ENCODE measurements at regions not wholly inside any gene's neighbourhood (a gene's known extent, or its start where the extent isn't known, plus 50 kb on each side); places are given as distances from the start of the nearest gene placed in this dataset.
"Not testable (repeated sequence)": the region's sequence is repeated elsewhere in the genome, so short reads cannot be mapped to it uniquely, and the experiment has no call there.

DNA sequence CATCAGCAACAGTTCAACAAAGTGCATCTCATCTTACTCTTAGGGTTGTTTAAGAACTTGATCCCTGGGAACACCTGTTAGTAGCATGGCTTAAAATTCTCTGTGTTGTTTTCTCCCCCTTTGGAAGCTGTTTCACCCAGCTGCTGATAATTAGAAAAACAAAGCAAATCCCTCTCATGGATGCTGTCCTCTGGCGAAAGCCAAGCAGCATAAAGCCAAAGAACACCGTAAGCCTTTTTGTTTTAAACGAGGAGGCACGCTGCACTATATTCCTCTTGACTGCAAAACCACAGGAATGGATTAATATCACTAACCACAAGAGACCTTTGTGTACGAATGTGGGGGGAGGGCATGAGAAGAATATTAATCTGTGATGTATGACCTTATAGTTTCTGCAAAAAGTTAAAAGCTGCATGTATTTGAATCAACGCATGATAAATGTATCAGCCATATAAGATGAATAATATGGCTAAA lies 923.2 kb downstream of the LTN1 start:
- TF ChIP-seq, protein P1, sequence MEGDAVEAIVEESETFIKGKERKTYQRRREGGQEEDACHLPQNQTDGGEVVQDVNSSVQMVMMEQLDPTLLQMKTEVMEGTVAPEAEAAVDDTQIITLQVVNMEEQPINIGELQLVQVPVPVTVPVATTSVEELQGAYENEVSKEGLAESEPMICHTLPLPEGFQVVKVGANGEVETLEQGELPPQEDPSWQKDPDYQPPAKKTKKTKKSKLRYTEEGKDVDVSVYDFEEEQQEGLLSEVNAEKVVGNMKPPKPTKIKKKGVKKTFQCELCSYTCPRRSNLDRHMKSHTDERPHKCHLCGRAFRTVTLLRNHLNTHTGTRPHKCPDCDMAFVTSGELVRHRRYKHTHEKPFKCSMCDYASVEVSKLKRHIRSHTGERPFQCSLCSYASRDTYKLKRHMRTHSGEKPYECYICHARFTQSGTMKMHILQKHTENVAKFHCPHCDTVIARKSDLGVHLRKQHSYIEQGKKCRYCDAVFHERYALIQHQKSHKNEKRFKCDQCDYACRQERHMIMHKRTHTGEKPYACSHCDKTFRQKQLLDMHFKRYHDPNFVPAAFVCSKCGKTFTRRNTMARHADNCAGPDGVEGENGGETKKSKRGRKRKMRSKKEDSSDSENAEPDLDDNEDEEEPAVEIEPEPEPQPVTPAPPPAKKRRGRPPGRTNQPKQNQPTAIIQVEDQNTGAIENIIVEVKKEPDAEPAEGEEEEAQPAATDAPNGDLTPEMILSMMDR (IDR thresholded peaks at IDR 0.05; ENCODE audit: insufficient read depth, low read length, poor library complexity, severe bottlenecking), result no peak
- Histone ChIP-seq H3K27me3 (replicated peaks; ENCODE audit: control insufficient read depth, insufficient read depth, low read length) (no peaks in the 10 kb centered on the region), H3K4me3 (replicated peaks; ENCODE audit: low read depth, low read length) (no peak overlapping the region), H3K36me3 (ENCODE audit: control insufficient read depth, insufficient read depth, low read length) (no peaks in the 10 kb centered on the region)
- DNase-seq (ENCODE audit: extremely low read depth, insufficient read length), result no peak

DNA sequence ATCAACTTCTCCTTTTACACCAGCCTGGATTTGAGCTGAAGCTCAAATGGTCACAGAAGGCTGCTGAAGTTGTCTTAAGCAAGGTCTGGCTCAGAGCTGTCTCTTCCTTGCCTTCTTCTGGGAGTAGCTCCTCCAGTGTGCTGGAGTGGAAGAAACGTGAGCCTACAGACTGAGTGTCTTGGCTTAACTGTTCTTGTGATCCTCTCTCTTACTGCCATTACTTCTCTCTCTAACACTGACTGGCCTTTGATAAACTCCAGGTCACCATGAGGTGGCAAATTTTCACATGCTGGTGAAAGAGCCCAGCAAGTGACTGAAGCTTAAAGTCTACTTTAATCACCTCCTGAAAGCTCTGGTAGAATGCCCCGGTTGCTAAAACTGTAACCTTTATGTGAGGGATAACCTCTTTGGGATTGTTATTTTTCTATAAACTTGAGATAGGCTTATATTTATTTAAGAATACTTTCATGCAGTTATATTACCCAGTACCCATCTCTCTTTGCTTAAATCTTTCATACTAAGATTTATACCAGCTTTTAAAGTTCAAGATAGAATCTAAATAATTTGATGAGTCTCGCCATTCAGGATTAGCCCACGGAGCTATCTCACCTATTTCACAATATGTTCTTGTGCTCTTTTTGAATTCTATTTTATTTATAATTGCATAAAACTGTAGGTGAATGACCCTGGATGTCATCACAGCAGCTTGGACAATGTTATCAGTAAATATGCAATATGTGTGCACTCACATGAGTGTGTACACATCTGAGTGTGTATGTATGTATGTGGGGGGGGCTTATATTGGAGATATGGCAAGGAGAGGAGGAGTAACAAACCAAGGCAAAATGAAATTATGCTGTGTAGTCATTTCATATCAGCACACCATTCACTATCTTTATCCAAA lies 924.0 kb downstream of the LTN1 start:
- TF ChIP-seq, protein P1 (IDR thresholded peaks at IDR 0.05; ENCODE audit: insufficient read depth, low read length, poor library complexity, severe bottlenecking), result no peak
- no peak overlapping the region for H3K4me3 ChIP-seq (replicated peaks; ENCODE audit: low read depth, low read length)
- no peaks in the 10 kb centered on the region for H3K27me3 ChIP-seq (replicated peaks; ENCODE audit: control insufficient read depth, insufficient read depth, low read length)
- DNase-seq (ENCODE audit: extremely low read depth, insufficient read length), result no peak
- no peaks in the 10 kb centered on the region for H3K36me3 ChIP-seq (ENCODE audit: control insufficient read depth, insufficient read depth, low read length)

DNA sequence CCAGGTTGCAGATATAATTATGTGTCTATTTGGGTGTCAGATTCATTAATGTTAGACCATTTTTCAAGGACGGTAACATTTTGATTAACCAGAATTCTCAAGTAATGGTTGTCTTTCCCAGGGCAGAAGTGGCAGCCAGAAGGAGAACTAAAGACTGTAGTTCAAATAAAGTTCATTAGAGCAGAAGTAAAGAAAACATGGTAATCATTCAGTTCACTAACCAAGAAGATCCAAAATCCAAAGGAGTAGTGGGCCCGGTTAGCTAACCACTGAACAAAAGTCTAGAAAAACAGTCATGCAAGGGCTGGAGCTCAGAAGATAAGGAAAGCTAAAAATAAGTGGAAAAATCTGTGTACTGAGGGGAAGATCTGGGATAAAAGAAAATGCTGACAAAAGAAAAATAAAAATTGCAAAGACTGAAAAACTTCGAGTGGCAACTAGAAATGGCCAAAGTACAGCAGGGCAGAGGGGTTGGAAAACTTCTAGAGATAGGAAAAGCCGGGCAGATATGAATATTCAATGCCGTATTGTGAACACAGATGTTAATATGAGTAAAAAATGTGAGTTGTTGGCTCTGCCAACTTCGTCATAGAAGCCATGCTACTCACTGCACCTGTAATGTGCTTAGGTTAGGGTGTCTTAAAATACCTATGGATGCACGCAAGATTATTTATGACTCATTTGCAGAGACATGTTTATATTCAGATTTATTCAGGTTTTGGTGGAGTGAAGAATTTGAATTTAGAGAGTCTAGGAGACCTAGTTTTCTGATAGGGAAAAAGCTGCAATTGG lies 925.9 kb downstream of the LTN1 start:
- no peaks in the 10 kb centered on the region for H3K27me3 ChIP-seq (replicated peaks; ENCODE audit: control insufficient read depth, insufficient read depth, low read length)
- TF ChIP-seq, protein P1 (IDR thresholded peaks at IDR 0.05; ENCODE audit: insufficient read depth, low read length, poor library complexity, severe bottlenecking), result no peak
- H3K4me3 ChIP-seq (replicated peaks; ENCODE audit: low read depth, low read length), result no peak overlapping the region
- no peak for DNase-seq (ENCODE audit: extremely low read depth, insufficient read length)
- no peaks in the 10 kb centered on the region for H3K36me3 ChIP-seq (ENCODE audit: control insufficient read depth, insufficient read depth, low read length)

DNA sequence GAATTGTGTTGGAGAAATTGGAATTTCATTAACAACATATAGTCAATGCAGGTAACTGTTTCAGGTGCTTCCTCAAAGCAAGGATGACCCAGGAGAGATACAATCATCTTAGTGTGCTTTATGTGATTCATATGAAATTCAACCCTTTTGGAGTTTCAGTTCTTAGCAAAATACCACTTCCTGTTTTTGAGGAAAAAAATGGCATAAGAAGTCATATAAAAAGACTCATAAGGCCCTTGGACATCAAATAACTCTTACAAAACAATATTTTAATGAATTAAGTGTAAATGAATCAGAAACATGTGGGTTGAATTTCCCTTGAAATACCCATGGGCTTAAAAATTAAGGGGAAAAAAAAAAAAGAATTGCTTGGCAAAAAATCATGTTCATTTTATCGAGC lies 926.6 kb downstream of the LTN1 start:
- TF ChIP-seq, protein P1 (IDR thresholded peaks at IDR 0.05; ENCODE audit: insufficient read depth, low read length, poor library complexity, severe bottlenecking), result no peak
- no peak overlapping the region for H3K4me3 ChIP-seq (replicated peaks; ENCODE audit: low read depth, low read length)
- H3K27me3 ChIP-seq (replicated peaks; ENCODE audit: control insufficient read depth, insufficient read depth, low read length), result no peaks in the 10 kb centered on the region
- DNase-seq (ENCODE audit: extremely low read depth, insufficient read length), result no peak
- no peaks in the 10 kb centered on the region for H3K36me3 ChIP-seq (ENCODE audit: control insufficient read depth, insufficient read depth, low read length)

DNA sequence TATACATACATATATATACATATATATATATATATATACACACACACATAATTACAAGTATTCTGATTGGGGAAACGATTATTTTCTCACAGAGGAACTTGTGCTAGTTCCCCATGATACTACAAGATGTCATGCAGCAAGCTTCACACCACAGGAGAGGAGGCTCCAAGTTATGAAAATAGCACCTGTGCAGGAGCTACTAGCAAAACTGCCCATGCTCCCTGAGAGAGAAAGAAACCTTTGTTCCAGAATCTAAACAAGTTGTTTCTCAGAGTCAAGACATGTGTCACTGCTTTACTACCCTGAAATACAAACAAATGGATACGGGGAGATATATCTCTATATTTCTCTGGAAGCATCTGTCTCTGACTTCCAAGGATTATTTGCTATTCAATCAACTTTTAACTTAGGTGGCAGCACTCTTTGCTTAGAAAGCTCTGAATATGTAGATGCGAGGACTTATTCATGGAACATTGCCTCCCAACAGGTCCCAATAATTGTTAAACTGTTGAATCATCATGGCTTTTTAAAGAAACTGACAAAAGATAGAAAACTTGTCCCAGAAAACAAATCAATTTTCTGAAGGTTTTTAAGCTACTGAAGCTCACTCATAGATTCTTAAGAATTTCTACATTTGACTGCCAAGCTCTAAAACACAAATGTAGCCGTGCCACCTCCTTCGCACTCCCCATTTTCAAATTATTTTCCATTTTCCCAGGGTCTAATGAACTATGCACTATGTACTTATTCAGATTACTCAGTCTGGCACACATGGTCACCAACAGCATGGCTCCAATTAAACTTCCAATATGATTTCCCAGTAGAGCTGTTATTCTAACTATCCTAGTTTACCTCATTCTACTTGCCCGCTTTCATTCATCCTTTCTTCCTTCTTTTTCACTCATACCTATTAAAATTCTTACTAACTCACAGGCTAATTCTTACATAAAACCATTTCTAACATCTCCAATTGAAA lies 929.1 kb downstream of the LTN1 start:
- no peaks in the 10 kb centered on the region for H3K27me3 ChIP-seq (replicated peaks; ENCODE audit: control insufficient read depth, insufficient read depth, low read length)
- no peak overlapping the region for H3K4me3 ChIP-seq (replicated peaks; ENCODE audit: low read depth, low read length)
- TF ChIP-seq, protein P1 (IDR thresholded peaks at IDR 0.05; ENCODE audit: insufficient read depth, low read length, poor library complexity, severe bottlenecking), result no peak
- no peak for DNase-seq (ENCODE audit: extremely low read depth, insufficient read length)
- H3K36me3 ChIP-seq (ENCODE audit: control insufficient read depth, insufficient read depth, low read length), result no peaks in the 10 kb centered on the region

DNA sequence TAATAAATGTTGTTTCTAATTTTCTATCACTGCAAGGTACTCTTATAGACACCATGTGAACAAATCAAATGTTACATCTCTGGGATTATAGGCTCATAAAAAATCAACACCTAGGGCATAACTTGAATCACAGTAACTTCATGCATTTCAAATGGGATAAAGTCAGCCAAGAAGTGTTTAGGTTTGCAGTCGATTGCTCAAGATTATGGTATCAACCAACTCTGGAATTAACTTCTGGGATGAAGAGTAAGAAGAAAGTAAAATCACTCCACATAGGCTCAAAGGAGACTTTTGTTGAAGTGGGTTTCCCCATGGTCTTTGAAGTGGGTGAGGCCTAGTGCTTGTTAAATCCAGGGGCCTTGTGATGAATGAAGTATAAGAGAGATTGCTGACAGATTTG lies 939.7 kb downstream of the LTN1 start:
- not testable (repeated sequence) for H3K36me3 ChIP-seq (ENCODE audit: control insufficient read depth, insufficient read depth, low read length); H3K4me3 ChIP-seq (replicated peaks; ENCODE audit: low read depth, low read length); DNase-seq (ENCODE audit: extremely low read depth, insufficient read length); H3K27me3 ChIP-seq (replicated peaks; ENCODE audit: control insufficient read depth, insufficient read depth, low read length)
